PFSK-1 (cell line): ENCODE measurements at regions not wholly inside any gene's neighbourhood (a gene's known extent, or its start where the extent isn't known, plus 50 kb on each side); places are given as distances from the start of the nearest gene placed in this dataset.

Source experiments
- POLR2AphosphoS5 ChIP-seq: IDR thresholded peaks from 2 replicates; pipeline ENCODE4 v1.6.1; 2012; ENCODE audit warnings: low read depth, mild to moderate bottlenecking, control low read depth, low read length, moderate library complexity
- TF ChIP-seq, protein P1 (sequence below), 2 experiments: IDR thresholded peaks; 2 replicates each; pipeline versions ENCODE4 v1.6.1 to v1.8.0; 2011 to 2012; ENCODE audit warnings: low read depth in 2 of 2, low read length in 2 of 2, control low read depth in 1 of 2, inconsistent platforms in 1 of 2, mild to moderate bottlenecking in 1 of 2, moderate library complexity in 1 of 2; ENCODE audit not compliant: insufficient read depth in 1 of 2

DNA sequence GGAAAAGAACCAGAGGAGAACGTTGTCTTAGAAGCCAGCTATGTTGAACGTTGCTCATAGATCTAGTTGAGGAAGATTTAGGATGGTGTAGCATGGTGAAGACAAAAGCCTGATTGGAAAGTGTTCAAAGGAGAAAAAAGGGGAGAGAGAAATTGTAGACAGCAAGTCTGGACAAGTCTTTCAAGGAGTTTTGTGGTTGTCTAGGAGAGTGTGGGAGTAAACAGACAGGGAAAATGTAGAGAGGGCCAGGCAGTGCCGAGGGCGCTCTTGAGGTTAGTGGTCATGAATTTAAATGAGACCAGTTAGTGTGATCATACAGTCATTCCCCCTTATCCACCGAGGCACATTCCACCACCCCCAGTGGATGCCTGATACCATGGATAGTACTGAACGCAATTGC, 167.5 kb upstream of the IL12A start:
- no peak for TF ChIP-seq POLR2AphosphoS5
- TF ChIP-seq, protein P1, sequence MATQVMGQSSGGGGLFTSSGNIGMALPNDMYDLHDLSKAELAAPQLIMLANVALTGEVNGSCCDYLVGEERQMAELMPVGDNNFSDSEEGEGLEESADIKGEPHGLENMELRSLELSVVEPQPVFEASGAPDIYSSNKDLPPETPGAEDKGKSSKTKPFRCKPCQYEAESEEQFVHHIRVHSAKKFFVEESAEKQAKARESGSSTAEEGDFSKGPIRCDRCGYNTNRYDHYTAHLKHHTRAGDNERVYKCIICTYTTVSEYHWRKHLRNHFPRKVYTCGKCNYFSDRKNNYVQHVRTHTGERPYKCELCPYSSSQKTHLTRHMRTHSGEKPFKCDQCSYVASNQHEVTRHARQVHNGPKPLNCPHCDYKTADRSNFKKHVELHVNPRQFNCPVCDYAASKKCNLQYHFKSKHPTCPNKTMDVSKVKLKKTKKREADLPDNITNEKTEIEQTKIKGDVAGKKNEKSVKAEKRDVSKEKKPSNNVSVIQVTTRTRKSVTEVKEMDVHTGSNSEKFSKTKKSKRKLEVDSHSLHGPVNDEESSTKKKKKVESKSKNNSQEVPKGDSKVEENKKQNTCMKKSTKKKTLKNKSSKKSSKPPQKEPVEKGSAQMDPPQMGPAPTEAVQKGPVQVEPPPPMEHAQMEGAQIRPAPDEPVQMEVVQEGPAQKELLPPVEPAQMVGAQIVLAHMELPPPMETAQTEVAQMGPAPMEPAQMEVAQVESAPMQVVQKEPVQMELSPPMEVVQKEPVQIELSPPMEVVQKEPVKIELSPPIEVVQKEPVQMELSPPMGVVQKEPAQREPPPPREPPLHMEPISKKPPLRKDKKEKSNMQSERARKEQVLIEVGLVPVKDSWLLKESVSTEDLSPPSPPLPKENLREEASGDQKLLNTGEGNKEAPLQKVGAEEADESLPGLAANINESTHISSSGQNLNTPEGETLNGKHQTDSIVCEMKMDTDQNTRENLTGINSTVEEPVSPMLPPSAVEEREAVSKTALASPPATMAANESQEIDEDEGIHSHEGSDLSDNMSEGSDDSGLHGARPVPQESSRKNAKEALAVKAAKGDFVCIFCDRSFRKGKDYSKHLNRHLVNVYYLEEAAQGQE (IDR thresholded peaks at IDR 0.05; ENCODE audit: insufficient read depth in 1 of 2, low read depth in 2 of 2, low read length in 2 of 2): no peak
